ENCODE measurements at regions not wholly inside any gene's neighbourhood (a gene's known extent, or its start where the extent isn't known, plus 50 kb on each side); places are given as distances from the start of the nearest gene placed in this dataset.

- TF ChIP-seq CTCF (IDR thresholded peaks at IDR 0.05): peak; percentile 74 to 89 (median 82)
- TF ChIP-seq POLR2A (IDR thresholded peaks at IDR 0.05): no peak
Measured at GRCh38 chr3:161423911-161424522, 52.7 kb upstream of the SPTSSB start.

Data from adrenal gland (tissue), 5 donors.